ENCODE measurements at regions not wholly inside any gene's neighbourhood (a gene's known extent, or its start where the extent isn't known, plus 50 kb on each side); places are given as distances from the start of the nearest gene placed in this dataset.
"Not testable (repeated sequence)": the region's sequence is repeated elsewhere in the genome, so short reads cannot be mapped to it uniquely, and the experiment has no call there.

- DNase-seq: no peak
These were observed 98.1 kb downstream of the CCDC71L start for GRCh38 chr7:106562711-106563366.

- DNase-seq: no peak
These were observed 99.1 kb downstream of the CCDC71L start for GRCh38 chr7:106561666-106562411.

GRCh38 chr7:106561151-106561550 lies 99.8 kb downstream of the CCDC71L start:
- no peak for DNase-seq

- DNase-seq: no peak
These were observed 100.5 kb downstream of the CCDC71L start for GRCh38 chr7:106560482-106560881.

- not testable (repeated sequence) for DNase-seq
These were observed 104.7 kb downstream of the CCDC71L start for GRCh38 chr7:106556244-106556643.

- DNase-seq: not testable (repeated sequence)
These were observed 106.3 kb downstream of the CCDC71L start for GRCh38 chr7:106554623-106555022.

GRCh38 chr7:106553446-106553836 lies 107.5 kb downstream of the CCDC71L start:
- no peak for DNase-seq

GRCh38 chr7:106552645-106553445 lies 108.1 kb downstream of the CCDC71L start:
- peak; percentile 36 to 43 for DNase-seq

- no peak for DNase-seq
These were observed 109.0 kb downstream of the CCDC71L start for GRCh38 chr7:106551936-106552335.

- DNase-seq: no peak
These were observed 112.5 kb downstream of the CCDC71L start for GRCh38 chr7:106548491-106548890.

- no peak for DNase-seq
These were observed 115.7 kb downstream of the CCDC71L start for GRCh38 chr7:106545275-106545674.

- DNase-seq: no peak
These were observed 117.7 kb downstream of the CCDC71L start for GRCh38 chr7:106543221-106543757.

GRCh38 chr7:106542550-106543220 lies 118.3 kb downstream of the CCDC71L start:
- peak; percentile 72 to 80 for DNase-seq

- no peak for DNase-seq
These were observed 122.3 kb downstream of the CCDC71L start for GRCh38 chr7:106538638-106539037.

GRCh38 chr7:106537119-106537518 lies 123.8 kb downstream of the CCDC71L start:
- no peak for DNase-seq

- no peak for DNase-seq
These were observed 124.9 kb downstream of the CCDC71L start for GRCh38 chr7:106536079-106536478.

- DNase-seq: no peak
These were observed 125.6 kb downstream of the CCDC71L start for GRCh38 chr7:106535234-106535932.

GRCh38 chr7:106534271-106534846 lies 126.6 kb downstream of the CCDC71L start:
- no peak for DNase-seq

GRCh38 chr7:106530183-106530582 lies 130.8 kb downstream of the CCDC71L start:
- DNase-seq: peak; percentile 8 to 22

GRCh38 chr7:106526617-106527016 lies 134.3 kb downstream of the CCDC71L start:
- not testable (repeated sequence) for DNase-seq

GRCh38 chr7:106524690-106525059 lies 136.3 kb downstream of the CCDC71L start:
- no peak for DNase-seq

- no peak for DNase-seq
These were observed 137.5 kb downstream of the CCDC71L start for GRCh38 chr7:106523482-106523881.

All from AML-193 (cell line).